Neuronal stem cell (in vitro differentiated cells): ENCODE measurements at regions not wholly inside any gene's neighbourhood (a gene's known extent, or its start where the extent isn't known, plus 50 kb on each side); places are given as distances from the start of the nearest gene placed in this dataset.

Experiments used
- DNase-seq: peaks from one replicate; pipeline ENCODE4 v3.0.0-alpha.2; 2013; ENCODE audit warnings: low spot score
- H2AFZ ChIP-seq: one replicate; pipeline ENCODE4 v1.6.1; 2013; ENCODE audit warnings: mild to moderate bottlenecking, low read length, inconsistent platforms
- H2AK5ac ChIP-seq: 2 replicates; pipeline ENCODE4 v1.6.1; 2013; ENCODE audit warnings: low read depth, mild to moderate bottlenecking, inconsistent platforms, low read length, moderate library complexity, mixed read lengths
- H2BK120ac ChIP-seq: 2 replicates; pipeline ENCODE4 v1.6.1; 2013; ENCODE audit warnings: low read depth, mild to moderate bottlenecking, inconsistent platforms, low read length, moderate library complexity, mixed read lengths
- H2BK12ac ChIP-seq: one replicate; pipeline ENCODE4 v1.6.1; 2013; ENCODE audit warnings: low read length, inconsistent platforms
- H2BK15ac ChIP-seq: 2 replicates; pipeline ENCODE4 v1.6.1; 2013; ENCODE audit warnings: mild to moderate bottlenecking, low read length, inconsistent platforms, mixed read lengths
- H2BK5ac ChIP-seq: one replicate; pipeline ENCODE4 v1.6.1; 2013; ENCODE audit warnings: inconsistent platforms, mild to moderate bottlenecking, low read length, moderate library complexity
- H3K14ac ChIP-seq: one replicate; pipeline ENCODE4 v1.6.1; 2013; ENCODE audit warnings: low read length, inconsistent platforms
- H3K18ac ChIP-seq: 2 replicates; pipeline ENCODE4 v1.6.1; 2013; ENCODE audit warnings: low read length, inconsistent platforms
- H3K23ac ChIP-seq: 2 replicates; pipeline ENCODE4 v1.6.1; 2013; ENCODE audit warnings: low read depth, mild to moderate bottlenecking, mixed read lengths, low read length, inconsistent platforms; ENCODE audit not compliant: poor library complexity
- H3K27ac ChIP-seq: replicated peaks from 3 replicates; pipeline ENCODE4 v1.5.1; 2013; ENCODE audit warnings: low read length, inconsistent platforms
- H3K27me3 ChIP-seq, 3 experiments: 2 replicates each; pipeline ENCODE4 v1.6.1; 2013; ENCODE audit warnings: low read length in 3 of 3, mild to moderate bottlenecking in 2 of 3, inconsistent platforms in 1 of 3, low read depth in 1 of 3, mixed read lengths in 1 of 3, moderate library complexity in 1 of 3; ENCODE audit not compliant: control insufficient read depth in 3 of 3, insufficient read depth in 3 of 3
- H3K36me3 ChIP-seq, 2 donors: replicated peaks in 1 of 2; 2 replicates each; pipeline ENCODE4 v1.6.1; 2013; ENCODE audit warnings: low read length in 2 of 2; ENCODE audit not compliant: control insufficient read depth in 2 of 2, insufficient read depth in 2 of 2
- H3K4ac ChIP-seq: 2 replicates; pipeline ENCODE4 v1.6.1; 2013; ENCODE audit warnings: inconsistent platforms, mild to moderate bottlenecking, low read length, moderate library complexity
- H3K4me1 ChIP-seq, 2 donors: 1 replicate in 1 of 2; 2 replicates in 1 of 2; pipeline ENCODE4 v1.6.1; 2013; ENCODE audit warnings: low read length in 2 of 2, low read depth in 1 of 2; ENCODE audit not compliant: control insufficient read depth in 2 of 2, insufficient read depth in 1 of 2
- H3K4me2 ChIP-seq: one replicate; pipeline ENCODE4 v1.6.1; 2013; ENCODE audit warnings: mild to moderate bottlenecking, low read length, inconsistent platforms; ENCODE audit not compliant: insufficient read depth, poor library complexity, severe bottlenecking
- H3K4me3 ChIP-seq, 2 donors: 2 replicates each; pipeline ENCODE4 v1.5.1; 2013; ENCODE audit warnings: low read length in 2 of 2, mild to moderate bottlenecking in 2 of 2, inconsistent platforms in 1 of 2, moderate library complexity in 1 of 2
- H3K79me1 ChIP-seq: one replicate; pipeline ENCODE4 v1.6.1; 2013; ENCODE audit warnings: low read depth, mild to moderate bottlenecking, inconsistent platforms, low read length, moderate library complexity
- H3K9ac ChIP-seq: one replicate; pipeline ENCODE4 v1.6.1; 2013; ENCODE audit warnings: mild to moderate bottlenecking, low read depth, low read length, inconsistent platforms; ENCODE audit not compliant: poor library complexity
- H3K9me3 ChIP-seq, 2 donors: replicated peaks in 1 of 2; 2 replicates each; pipeline versions ENCODE3 to v1.6.1; 2013; ENCODE audit warnings: low read length in 2 of 2, mild to moderate bottlenecking in 2 of 2, inconsistent platforms in 1 of 2, low read depth in 1 of 2, mixed read lengths in 1 of 2, moderate library complexity in 1 of 2; ENCODE audit not compliant: control insufficient read depth in 2 of 2, insufficient read depth in 1 of 2
- H4K8ac ChIP-seq: one replicate; pipeline ENCODE4 v1.6.1; 2013; ENCODE audit warnings: low read depth, mild to moderate bottlenecking, inconsistent platforms, low read length, moderate library complexity
- H4K91ac ChIP-seq: one replicate; pipeline ENCODE4 v1.6.1; 2013; ENCODE audit warnings: low read length, low read depth, mild to moderate bottlenecking, inconsistent platforms; ENCODE audit not compliant: poor library complexity
- WGBS, 2 donors: extraction: QIAGEN DNeasy Blood & Tissue Kit; methylation state at CpG; one replicate each; pipeline ENCODE4 v1.1.7; 2013; ENCODE audit warnings: missing lambda C conversion rate in 2 of 2, mixed read lengths in 1 of 2; ENCODE audit not compliant: insufficient read length in 2 of 2, insufficient replicate concordance in 1 of 2; ENCODE audit errors: extremely low coverage in 2 of 2; 5-methylcytosine and 5-hydroxymethylcytosine counted together

- no peak overlapping the region for H2BK120ac ChIP-seq
- H3K4me3 ChIP-seq = no peak overlapping the region
- H3K4me2 ChIP-seq = no peak overlapping the region
- H2BK5ac ChIP-seq = no peak overlapping the region
- H3K9me3 ChIP-seq = peaks cover 5 to 13% of the 10 kb centered on the region in 2 donors
- H2BK15ac ChIP-seq = no peak overlapping the region
- no peak overlapping the region for H3K14ac ChIP-seq
- no peak for DNase-seq
- H3K18ac ChIP-seq = no peak overlapping the region
- H3K9ac ChIP-seq = no peak overlapping the region
- H3K4me1 ChIP-seq = no peaks in the 10 kb centered on the region
- no peak overlapping the region for H2AFZ ChIP-seq
- H3K79me1 ChIP-seq = no peaks in the 10 kb centered on the region
- no peak overlapping the region for H3K4ac ChIP-seq
- H3K27ac ChIP-seq = no peak overlapping the region
- H4K8ac ChIP-seq = no peak overlapping the region
- no peak overlapping the region for H2BK12ac ChIP-seq
- H3K36me3 ChIP-seq = no peaks in the 10 kb centered on the region
- H2AK5ac ChIP-seq = no peak overlapping the region
- whole genome bisulfite sequencing, 2 donors = no CpG with 5 or more reads among the region's 4 CpGs
- H4K91ac ChIP-seq = no peak overlapping the region
- H3K23ac ChIP-seq = no peak overlapping the region
- H3K27me3 ChIP-seq = no peaks in the 10 kb centered on the region
These were observed 113.0 kb downstream of the ANXA1 start for GRCh38 chr9:73264631-73265030.

GRCh38 chr9:73265876-73266275 is 114.2 kb downstream of the ANXA1 start:
- H3K4me3 ChIP-seq = no peak overlapping the region
- no peak overlapping the region for H2BK5ac ChIP-seq
- no peaks in the 10 kb centered on the region for H3K27me3 ChIP-seq
- DNase-seq = no peak
- no peaks in the 10 kb centered on the region for H3K36me3 ChIP-seq
- H4K8ac ChIP-seq = no peak overlapping the region
- no peak overlapping the region for H3K4me2 ChIP-seq
- no peak overlapping the region for H3K23ac ChIP-seq
- peak overlapping the region; percentile 23 for H2AFZ ChIP-seq
- no peak overlapping the region for H3K9ac ChIP-seq
- H3K4ac ChIP-seq = no peak overlapping the region
- peaks cover 5 to 13% of the 10 kb centered on the region in 2 donors for H3K9me3 ChIP-seq
- H2BK15ac ChIP-seq = no peak overlapping the region
- no CpG with 5 or more reads among the region's 4 CpGs for WGBS, 2 donors
- no peak overlapping the region for H4K91ac ChIP-seq
- peak overlapping the region; percentile 48 for H3K18ac ChIP-seq
- no peaks in the 10 kb centered on the region for H3K79me1 ChIP-seq
- H2BK120ac ChIP-seq = no peak overlapping the region
- no peak overlapping the region for H2AK5ac ChIP-seq
- H3K27ac ChIP-seq = no peak overlapping the region
- no peaks in the 10 kb centered on the region for H3K4me1 ChIP-seq
- no peak overlapping the region for H3K14ac ChIP-seq
- no peak overlapping the region for H2BK12ac ChIP-seq

- Histone ChIP-seq H3K4me1 (no peaks in the 10 kb centered on the region), H3K4me2 (no peak overlapping the region), H4K8ac (no peak overlapping the region), H3K27me3 (no peaks in the 10 kb centered on the region), H3K27ac (no peak overlapping the region), H2BK120ac (no peak overlapping the region), H3K36me3 (no peaks in the 10 kb centered on the region), H3K9ac (no peak overlapping the region), H3K79me1 (no peaks in the 10 kb centered on the region), H3K4ac (no peak overlapping the region), H3K14ac (no peak overlapping the region), H2BK12ac (no peak overlapping the region), H2BK15ac (no peak overlapping the region), H3K18ac (no peak overlapping the region), H4K91ac (no peak overlapping the region), H3K9me3 (peaks cover 5 to 13% of the 10 kb centered on the region in 2 donors), H2AK5ac (no peak overlapping the region), H3K23ac (no peak overlapping the region), H2AFZ (peak overlapping the region; percentile 72), H3K4me3 (no peak overlapping the region), H2BK5ac (no peak overlapping the region)
- WGBS, 2 donors = no CpG with 5 or more reads among the region's 4 CpGs
- no peak for DNase-seq
These were observed 117.9 kb downstream of the ANXA1 start for GRCh38 chr9:73269430-73270101.

- Histone ChIP-seq H4K8ac (no peak overlapping the region), H3K14ac (no peak overlapping the region), H4K91ac (no peak overlapping the region), H2BK12ac (no peak overlapping the region), H3K18ac (no peak overlapping the region), H2AFZ (peak overlapping the region; percentile 34), H3K9ac (no peak overlapping the region), H3K4me3 (no peak overlapping the region), H3K4ac (no peak overlapping the region), H2AK5ac (no peak overlapping the region), H2BK15ac (no peak overlapping the region), H3K79me1 (no peaks in the 10 kb centered on the region), H3K36me3 (no peaks in the 10 kb centered on the region), H3K27ac (no peak overlapping the region), H2BK120ac (no peak overlapping the region), H3K27me3 (no peaks in the 10 kb centered on the region), H3K4me1 (no peaks in the 10 kb centered on the region), H3K23ac (no peak overlapping the region), H3K4me2 (no peak overlapping the region), H2BK5ac (no peak overlapping the region), H3K9me3 (peaks cover 1 to 6% of the 10 kb centered on the region in 2 donors)
- WGBS, 2 donors = no CpG with 5 or more reads among the region's 3 CpGs
- DNase-seq = no peak
These were observed 119.5 kb downstream of the ANXA1 start for GRCh38 chr9:73270967-73271721.
